ENCODE measurements at regions not wholly inside any gene's neighbourhood (a gene's known extent, or its start where the extent isn't known, plus 50 kb on each side); places are given as distances from the start of the nearest gene placed in this dataset.

- TF ChIP-seq CTCF (IDR thresholded peaks at IDR 0.05) (no peak), POLR2A (IDR thresholded peaks at IDR 0.05) (no peak), EP300 (IDR thresholded peaks at IDR 0.05) (no peak)
- Histone ChIP-seq H3K4me3 (no peak overlapping the region), H3K36me3 (no peaks in the 10 kb centered on the region), H3K27me3 (no peaks in the 10 kb centered on the region), H3K4me1 (no peaks in the 10 kb centered on the region), H3K27ac (no peak overlapping the region), H3K9me3 (no peaks in the 10 kb centered on the region)
- DNase-seq (ENCODE audit: low spot score in 2 of 2) = no peak
- 72 to 75% methylated on average over 3 of the region's 3 CpGs for WGBS, 2 donors
Observed at GRCh38 chr7:142689439-142690120, 59.7 kb upstream of the PRSS1 start.

- TF ChIP-seq CTCF (IDR thresholded peaks at IDR 0.05) (no peak), EP300 (IDR thresholded peaks at IDR 0.05) (no peak), POLR2A (IDR thresholded peaks at IDR 0.05) (no peak)
- 73 to 85% methylated on average over 2 of the region's 2 CpGs for WGBS, 2 donors
- Histone ChIP-seq H3K4me3 (no peak overlapping the region), H3K4me1 (no peaks in the 10 kb centered on the region), H3K36me3 (no peaks in the 10 kb centered on the region), H3K27ac (no peak overlapping the region), H3K9me3 (no peaks in the 10 kb centered on the region), H3K27me3 (no peaks in the 10 kb centered on the region)
- no peak for DNase-seq (ENCODE audit: low spot score in 2 of 2)
Observed at GRCh38 chr7:142685877-142686508, 63.3 kb upstream of the PRSS1 start.

DNA sequence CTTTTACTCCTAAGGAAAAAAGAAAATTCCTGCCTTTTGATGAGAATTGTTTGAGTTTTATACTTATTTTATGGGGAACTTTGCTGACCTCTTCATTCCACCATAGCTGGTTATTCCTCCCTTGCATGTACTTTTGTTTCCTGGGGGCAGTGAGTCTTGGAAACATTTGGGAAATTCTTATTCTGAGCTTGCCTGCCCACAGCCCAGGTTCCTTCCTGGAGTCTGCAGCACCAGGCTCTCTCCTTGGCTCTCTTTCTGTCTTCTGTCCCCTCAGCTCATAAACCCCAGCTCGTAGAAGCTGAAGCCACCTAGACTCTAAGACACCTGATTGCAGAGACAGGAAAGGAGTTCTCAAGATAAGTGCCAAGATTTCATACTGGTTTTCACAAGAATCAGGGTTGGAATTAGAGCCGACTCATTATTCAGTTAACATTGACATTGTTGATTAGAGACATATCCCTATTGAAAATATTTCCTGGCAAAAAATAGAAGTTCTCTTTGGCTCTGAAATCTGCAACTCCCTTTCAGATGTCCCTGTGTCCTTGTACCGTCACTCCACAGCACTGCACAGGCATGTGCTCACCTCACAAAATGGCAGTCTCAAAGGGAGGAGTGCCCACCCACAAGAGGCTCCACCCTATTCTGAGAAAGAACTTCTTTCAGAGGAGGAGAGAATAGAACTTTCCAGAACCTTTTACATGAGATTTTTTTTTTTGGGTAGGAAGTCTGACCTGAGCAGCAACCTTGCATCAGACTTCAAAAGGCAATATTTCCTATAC, 67.8 kb upstream of the PRSS1 start:
- no peak overlapping the region for H3K4me3 ChIP-seq
- H3K27me3 ChIP-seq = no peaks in the 10 kb centered on the region
- H3K4me1 ChIP-seq = no peaks in the 10 kb centered on the region
- H3K27ac ChIP-seq = no peak overlapping the region
- DNase-seq (ENCODE audit: low spot score in 2 of 2) = no peak
- TF ChIP-seq POLR2A (IDR thresholded peaks at IDR 0.05) = no peak
- no peak for TF ChIP-seq EP300 (IDR thresholded peaks at IDR 0.05)
- no peak for TF ChIP-seq CTCF (IDR thresholded peaks at IDR 0.05)
- H3K9me3 ChIP-seq = peaks cover 0 to 7% (median 0%) of the 10 kb centered on the region in 4 donors
- no peaks in the 10 kb centered on the region for H3K36me3 ChIP-seq
- whole genome bisulfite sequencing, 2 donors = 72 to 85% methylated on average over 3 of the region's 3 CpGs

DNA sequence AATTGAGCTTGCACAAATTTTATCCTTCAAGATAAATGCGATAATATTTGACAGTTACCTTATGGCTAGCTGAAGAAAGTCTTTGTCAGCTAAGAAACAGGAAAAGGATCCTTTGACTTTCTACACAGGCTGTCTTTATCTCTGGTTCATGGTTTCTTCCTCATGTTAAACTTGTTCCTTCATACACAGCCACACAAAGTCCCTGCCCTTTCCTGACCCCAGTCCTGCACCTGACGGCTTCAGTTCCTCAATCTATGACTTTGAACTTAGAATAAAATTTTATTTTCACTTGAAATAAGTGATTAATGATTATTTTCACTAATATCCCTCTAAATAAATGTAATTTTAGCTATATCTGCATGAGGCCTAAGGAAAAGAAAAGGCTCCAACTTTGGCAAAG, 77.8 kb upstream of the PRSS1 start:
- TF ChIP-seq EP300 (IDR thresholded peaks at IDR 0.05) (no peak), CTCF (IDR thresholded peaks at IDR 0.05) (no peak), POLR2A (IDR thresholded peaks at IDR 0.05) (no peak)
- no peak for DNase-seq (ENCODE audit: low spot score in 2 of 2)
- H3K36me3 ChIP-seq = no peaks in the 10 kb centered on the region
- no peak overlapping the region for H3K4me3 ChIP-seq
- H3K4me1 ChIP-seq = no peaks in the 10 kb centered on the region
- 54 to 55% methylated on average over 2 of the region's 2 CpGs for WGBS, 2 donors
- H3K27me3 ChIP-seq = no peaks in the 10 kb centered on the region
- H3K9me3 ChIP-seq = no peaks in the 10 kb centered on the region
- no peak overlapping the region for H3K27ac ChIP-seq

GRCh38 chr7:142670511-142670910, 78.8 kb upstream of the PRSS1 start:
- Histone ChIP-seq H3K36me3 (no peaks in the 10 kb centered on the region), H3K27me3 (no peaks in the 10 kb centered on the region), H3K27ac (no peak overlapping the region), H3K4me3 (no peak overlapping the region), H3K4me1 (no peaks in the 10 kb centered on the region), H3K9me3 (no peaks in the 10 kb centered on the region)
- 0 to 39% methylated on average over 1 of the region's 1 CpG for WGBS, 2 donors
- no peak for TF ChIP-seq CTCF (IDR thresholded peaks at IDR 0.05)
- TF ChIP-seq EP300 (IDR thresholded peaks at IDR 0.05) = no peak
- TF ChIP-seq POLR2A (IDR thresholded peaks at IDR 0.05) = no peak
- no peak for DNase-seq (ENCODE audit: low spot score in 2 of 2)

Measured in tibial nerve (tissue), 4 donors.